Esophagus muscularis mucosa (tissue), 4 donors: ENCODE measurements at regions not wholly inside any gene's neighbourhood (a gene's known extent, or its start where the extent isn't known, plus 50 kb on each side); places are given as distances from the start of the nearest gene placed in this dataset.

Experiments used
- DNase-seq: peaks from one replicate; pipeline ENCODE4 v3.0.0-alpha.2; 2017; ENCODE audit errors: extremely low spot score
- H3K27ac ChIP-seq, 4 donors: fragments of 200-600 bp; sonication (generic); replicated peaks in 1 of 4; 1 replicate in 3 of 4; 2 replicates in 1 of 4; pipeline ENCODE4 v1.5.1; 2016 to 2019; ENCODE audit warnings: mild to moderate bottlenecking in 1 of 4
- H3K27me3 ChIP-seq, 4 donors: fragments of 200-600 bp; sonication (generic); one replicate each; pipeline versions ENCODE4 v1.5.1 to v1.6.0; 2016 to 2019
- H3K36me3 ChIP-seq, 4 donors: fragments of 200-600 bp; sonication (generic); one replicate each; pipeline ENCODE4 v1.5.1; 2016 to 2019
- H3K4me1 ChIP-seq, 4 donors: fragments of 200-600 bp; sonication (generic); one replicate each; pipeline ENCODE4 v1.5.1; 2016 to 2019
- H3K4me3 ChIP-seq, 4 donors: fragments of 200-600 bp; sonication (generic); 1 replicate in 2 of 4; 2 replicates in 2 of 4; pipeline ENCODE4 v1.5.1; 2016 to 2019; ENCODE audit warnings: mild to moderate bottlenecking in 4 of 4, moderate library complexity in 1 of 4
- H3K9me3 ChIP-seq, 4 donors: fragments of 200-600 bp; sonication (generic); 1 replicate in 3 of 4; 2 replicates in 1 of 4; pipeline ENCODE4 v1.5.1; 2016 to 2019
- EP300 ChIP-seq: sonication (generic); formaldehyde crosslinking; IDR thresholded peaks from one replicate; pipeline ENCODE4 v1.6.1; 2017; ENCODE audit warnings: antibody characterized with exemption
- POLR2AphosphoS5 ChIP-seq, 2 donors: sonication (generic); formaldehyde crosslinking; IDR thresholded peaks; one replicate each; pipeline ENCODE4 v1.6.1; 2017; ENCODE audit warnings: antibody characterized with exemption in 2 of 2
- WGBS: methylation state at CpG from one replicate; pipeline ENCODE4 v1.1.5; 2018; 5-methylcytosine and 5-hydroxymethylcytosine counted together
- intact Hi-C: fragments of 100-400 bp; cut with DNase I; formaldehyde crosslinking; loops from one replicate; pipeline ENCODE4 v1.15.1; 2023
- TF ChIP-seq, protein P1 (sequence below), 3 experiments: fragments of 200-600 bp in 2 of 3; fragments of 450-650 bp in 1 of 3; sonication (generic) in 2 of 3; IDR thresholded peaks; one replicate each; pipeline ENCODE4 v1.5.1; 2017 to 2019; ENCODE audit warnings: antibody characterized with exemption in 3 of 3, mild to moderate bottlenecking in 2 of 3, moderate library complexity in 1 of 3

GRCh38 chr4:74692972-74693371 is 101.4 kb downstream of the BTC start:
- Histone ChIP-seq H3K4me3 (no peak overlapping the region), H3K36me3 (no peaks in the 10 kb centered on the region), H3K4me1 (peaks cover 0 to 48% (median 45%) of the 10 kb centered on the region in 4 donors), H3K27ac (peak overlapping the region; percentile 77 to 83 (median 81)), H3K9me3 (no peaks in the 10 kb centered on the region), H3K27me3 (no peaks in the 10 kb centered on the region)
- no peak for DNase-seq
- TF ChIP-seq EP300 (no peak), POLR2AphosphoS5 (IDR thresholded peaks at IDR 0.05) (peak; percentile 65 to 69)
- TF ChIP-seq, protein P1, sequence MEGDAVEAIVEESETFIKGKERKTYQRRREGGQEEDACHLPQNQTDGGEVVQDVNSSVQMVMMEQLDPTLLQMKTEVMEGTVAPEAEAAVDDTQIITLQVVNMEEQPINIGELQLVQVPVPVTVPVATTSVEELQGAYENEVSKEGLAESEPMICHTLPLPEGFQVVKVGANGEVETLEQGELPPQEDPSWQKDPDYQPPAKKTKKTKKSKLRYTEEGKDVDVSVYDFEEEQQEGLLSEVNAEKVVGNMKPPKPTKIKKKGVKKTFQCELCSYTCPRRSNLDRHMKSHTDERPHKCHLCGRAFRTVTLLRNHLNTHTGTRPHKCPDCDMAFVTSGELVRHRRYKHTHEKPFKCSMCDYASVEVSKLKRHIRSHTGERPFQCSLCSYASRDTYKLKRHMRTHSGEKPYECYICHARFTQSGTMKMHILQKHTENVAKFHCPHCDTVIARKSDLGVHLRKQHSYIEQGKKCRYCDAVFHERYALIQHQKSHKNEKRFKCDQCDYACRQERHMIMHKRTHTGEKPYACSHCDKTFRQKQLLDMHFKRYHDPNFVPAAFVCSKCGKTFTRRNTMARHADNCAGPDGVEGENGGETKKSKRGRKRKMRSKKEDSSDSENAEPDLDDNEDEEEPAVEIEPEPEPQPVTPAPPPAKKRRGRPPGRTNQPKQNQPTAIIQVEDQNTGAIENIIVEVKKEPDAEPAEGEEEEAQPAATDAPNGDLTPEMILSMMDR (IDR thresholded peaks at IDR 0.05), result no peak
- intact Hi-C loops, result loop anchor here (10.0 kb wide), 1 partner anchor 62 kb away; no protein-coding TSS in a partner anchor
- 8% methylated on average over 4 of the region's 4 CpGs for WGBS
